ENCODE measurements at regions not wholly inside any gene's neighbourhood (a gene's known extent, or its start where the extent isn't known, plus 50 kb on each side); places are given as distances from the start of the nearest gene placed in this dataset.

DNA sequence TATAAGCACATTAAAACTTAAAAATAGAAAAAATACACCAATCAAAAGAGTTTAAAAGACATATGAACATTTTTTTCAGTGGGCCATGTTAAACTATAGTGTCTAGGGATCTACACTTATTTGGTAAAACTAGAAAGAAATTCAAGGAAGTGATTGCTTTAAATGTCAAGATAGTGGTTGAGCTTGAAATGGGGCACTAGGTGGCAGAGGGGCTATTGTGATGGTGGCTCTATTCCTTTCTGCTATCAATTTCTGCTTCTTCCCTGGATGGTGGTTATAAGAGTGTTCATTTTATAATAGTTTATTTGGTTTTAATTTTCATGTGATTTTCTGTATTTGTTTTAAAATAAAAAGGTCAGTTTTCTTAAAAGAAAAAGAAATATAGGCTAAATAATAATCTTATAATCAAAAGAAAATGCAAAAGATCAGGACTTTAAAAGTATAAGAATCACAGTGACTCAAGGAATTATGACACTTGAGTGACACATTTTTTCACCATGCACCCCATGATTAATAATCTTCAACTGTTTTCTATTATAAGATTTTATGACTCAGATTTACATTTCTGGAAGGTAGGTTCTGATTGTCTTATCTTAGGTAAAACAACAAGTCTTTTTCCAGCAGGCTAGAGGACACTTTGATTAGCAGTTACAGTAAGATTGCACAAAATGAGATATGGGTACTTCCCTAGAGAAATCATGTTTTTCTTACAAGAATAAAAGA is 137.5 kb downstream of the FSCB start:
- Mint-ChIP-seq H3K27ac (no peak overlapping the region), H3K36me3 (ENCODE audit: low read depth) (no peaks in the 10 kb centered on the region), H3K9me3 (peaks cover 49% of the 10 kb centered on the region), H3K4me1 (ENCODE audit: low read depth) (no peaks in the 10 kb centered on the region), H3K4me3 (no peak overlapping the region), H3K27me3 (ENCODE audit: insufficient read depth) (no peaks in the 10 kb centered on the region; the same call in 1 of the 2 replicates)
- DNase-seq, result no peak
- TF ChIP-seq, protein P1, sequence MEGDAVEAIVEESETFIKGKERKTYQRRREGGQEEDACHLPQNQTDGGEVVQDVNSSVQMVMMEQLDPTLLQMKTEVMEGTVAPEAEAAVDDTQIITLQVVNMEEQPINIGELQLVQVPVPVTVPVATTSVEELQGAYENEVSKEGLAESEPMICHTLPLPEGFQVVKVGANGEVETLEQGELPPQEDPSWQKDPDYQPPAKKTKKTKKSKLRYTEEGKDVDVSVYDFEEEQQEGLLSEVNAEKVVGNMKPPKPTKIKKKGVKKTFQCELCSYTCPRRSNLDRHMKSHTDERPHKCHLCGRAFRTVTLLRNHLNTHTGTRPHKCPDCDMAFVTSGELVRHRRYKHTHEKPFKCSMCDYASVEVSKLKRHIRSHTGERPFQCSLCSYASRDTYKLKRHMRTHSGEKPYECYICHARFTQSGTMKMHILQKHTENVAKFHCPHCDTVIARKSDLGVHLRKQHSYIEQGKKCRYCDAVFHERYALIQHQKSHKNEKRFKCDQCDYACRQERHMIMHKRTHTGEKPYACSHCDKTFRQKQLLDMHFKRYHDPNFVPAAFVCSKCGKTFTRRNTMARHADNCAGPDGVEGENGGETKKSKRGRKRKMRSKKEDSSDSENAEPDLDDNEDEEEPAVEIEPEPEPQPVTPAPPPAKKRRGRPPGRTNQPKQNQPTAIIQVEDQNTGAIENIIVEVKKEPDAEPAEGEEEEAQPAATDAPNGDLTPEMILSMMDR (IDR thresholded peaks at IDR 0.05), result no peak

DNA sequence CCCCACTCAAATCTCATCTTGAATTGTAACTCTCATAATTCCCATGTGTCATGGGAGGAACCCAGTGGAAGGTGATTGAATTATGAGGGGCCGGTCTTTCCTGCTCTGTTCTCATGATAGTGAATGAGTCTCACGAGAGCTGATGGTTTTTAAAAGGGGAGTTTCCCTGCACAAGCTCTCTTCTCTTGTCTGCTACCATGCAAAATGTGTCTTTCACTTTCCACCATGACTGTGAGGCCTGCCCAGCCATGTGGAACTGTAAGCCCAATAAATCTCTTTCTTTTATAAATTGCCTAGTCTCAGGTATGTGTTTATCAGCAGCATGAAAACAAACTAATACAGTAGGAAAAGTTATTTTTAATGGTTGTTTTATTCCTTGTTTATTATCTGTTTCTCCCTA is 146.0 kb downstream of the FSCB start:
- TF ChIP-seq, protein P1 (IDR thresholded peaks at IDR 0.05), result no peak
- no peak for DNase-seq
- H3K9me3 Mint-ChIP-seq, result peaks cover 40% of the 10 kb centered on the region
- no peak overlapping the region for H3K27ac Mint-ChIP-seq
- no peaks in the 10 kb centered on the region for H3K36me3 Mint-ChIP-seq (ENCODE audit: low read depth)
- no peak overlapping the region for H3K4me3 Mint-ChIP-seq
- no peaks in the 10 kb centered on the region for H3K27me3 Mint-ChIP-seq (ENCODE audit: insufficient read depth)
- H3K4me1 Mint-ChIP-seq (ENCODE audit: low read depth), result no peaks in the 10 kb centered on the region

DNA sequence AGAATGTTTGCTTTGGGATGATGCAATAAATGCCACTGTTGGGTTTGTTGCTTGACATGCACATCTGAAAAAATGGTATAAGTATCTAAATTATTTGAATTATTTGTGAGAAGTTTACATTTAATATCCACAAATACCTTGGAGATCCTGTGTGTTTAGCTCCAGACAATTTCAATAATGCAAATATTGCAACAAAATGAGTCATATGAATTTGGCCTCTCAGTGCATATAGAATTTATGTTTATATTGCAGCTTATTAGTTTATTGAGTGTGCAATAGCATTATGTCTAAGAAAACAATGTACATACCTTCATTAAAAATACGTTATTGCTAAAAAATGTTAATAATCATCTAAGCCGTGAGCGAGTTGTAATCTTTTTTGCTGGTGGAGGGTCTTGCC is 153.3 kb downstream of the FSCB start:
- H3K4me3 Mint-ChIP-seq, result no peak overlapping the region
- H3K4me1 Mint-ChIP-seq (ENCODE audit: low read depth), result no peaks in the 10 kb centered on the region
- no peaks in the 10 kb centered on the region for H3K27me3 Mint-ChIP-seq (ENCODE audit: insufficient read depth)

DNA sequence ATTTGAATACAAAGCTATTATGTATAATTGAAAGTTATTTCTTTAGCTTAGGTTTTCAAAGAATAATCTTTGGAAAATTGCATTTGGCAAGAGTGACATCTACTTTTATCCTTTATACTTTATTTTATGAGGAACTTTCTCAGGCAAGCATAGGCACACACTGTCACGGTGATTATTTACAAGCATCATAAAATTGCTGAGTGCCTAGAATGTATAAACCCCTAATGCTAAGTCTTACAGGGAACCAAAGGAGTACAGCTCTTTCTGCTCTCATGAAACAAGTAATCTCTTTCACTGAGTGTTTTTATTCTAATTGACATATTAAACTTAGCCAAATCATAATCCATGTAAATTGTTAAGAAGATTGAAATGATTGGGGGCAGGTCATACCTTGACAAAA is 154.9 kb downstream of the FSCB start:
- TF ChIP-seq, protein P1 (IDR thresholded peaks at IDR 0.05), result no peak
- H3K4me1 Mint-ChIP-seq (ENCODE audit: low read depth), result no peaks in the 10 kb centered on the region
- H3K27ac Mint-ChIP-seq, result no peak overlapping the region

More for the DNA sequence above, 153.3 kb downstream of the FSCB start:
- no peak for DNase-seq
- TF ChIP-seq, protein P1 (IDR thresholded peaks at IDR 0.05), result no peak
- Mint-ChIP-seq H3K36me3 (ENCODE audit: low read depth) (no peaks in the 10 kb centered on the region), H3K9me3 (peaks cover 48% of the 10 kb centered on the region), H3K27ac (no peak overlapping the region)

DNA sequence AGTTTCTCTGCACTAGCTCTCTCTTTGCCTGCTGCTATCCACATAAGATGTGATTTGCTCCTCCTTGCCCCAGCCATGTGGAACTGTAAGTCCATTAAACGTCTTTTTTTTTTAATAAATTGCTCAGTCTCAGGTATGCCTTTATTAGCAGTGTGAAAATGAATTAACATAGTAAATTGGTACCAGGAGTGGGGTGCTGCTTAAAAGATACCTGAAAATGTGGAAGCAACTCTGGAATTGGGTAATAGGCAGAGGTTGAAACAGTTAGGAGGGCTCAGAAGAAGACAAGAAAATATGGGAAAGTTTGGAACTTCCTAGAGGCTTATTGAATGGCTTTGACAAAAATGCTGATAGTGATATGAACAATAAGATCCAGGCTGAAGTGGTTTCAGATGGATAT is 159.8 kb downstream of the FSCB start:
- Mint-ChIP-seq H3K36me3 (ENCODE audit: low read depth) (no peaks in the 10 kb centered on the region), H3K27me3 (ENCODE audit: insufficient read depth) (no peaks in the 10 kb centered on the region), H3K27ac (no peak overlapping the region), H3K9me3 (peaks cover 35% of the 10 kb centered on the region), H3K4me1 (ENCODE audit: low read depth) (no peaks in the 10 kb centered on the region), H3K4me3 (no peak overlapping the region)
- no peak for DNase-seq
- TF ChIP-seq, protein P1 (IDR thresholded peaks at IDR 0.05), result no peak

More for the DNA sequence above, 154.9 kb downstream of the FSCB start:
- H3K36me3 Mint-ChIP-seq (ENCODE audit: low read depth), result no peaks in the 10 kb centered on the region
- peaks cover 58% of the 10 kb centered on the region for H3K9me3 Mint-ChIP-seq
- no peaks in the 10 kb centered on the region for H3K27me3 Mint-ChIP-seq (ENCODE audit: insufficient read depth)
- no peak overlapping the region for H3K4me3 Mint-ChIP-seq
- DNase-seq, result no peak

Measured in HFFc6 (cell line).